ENCODE measurements at regions not wholly inside any gene's neighbourhood (a gene's known extent, or its start where the extent isn't known, plus 50 kb on each side); places are given as distances from the start of the nearest gene placed in this dataset.

GRCh38 chr1:88560621-88561020 lies 123.5 kb upstream of the PKN2 start:
- no peak for TF ChIP-seq EZH2 (IDR thresholded peaks at IDR 0.05; ENCODE audit: borderline replicate concordance, low read length)
- TF ChIP-seq, protein P1, sequence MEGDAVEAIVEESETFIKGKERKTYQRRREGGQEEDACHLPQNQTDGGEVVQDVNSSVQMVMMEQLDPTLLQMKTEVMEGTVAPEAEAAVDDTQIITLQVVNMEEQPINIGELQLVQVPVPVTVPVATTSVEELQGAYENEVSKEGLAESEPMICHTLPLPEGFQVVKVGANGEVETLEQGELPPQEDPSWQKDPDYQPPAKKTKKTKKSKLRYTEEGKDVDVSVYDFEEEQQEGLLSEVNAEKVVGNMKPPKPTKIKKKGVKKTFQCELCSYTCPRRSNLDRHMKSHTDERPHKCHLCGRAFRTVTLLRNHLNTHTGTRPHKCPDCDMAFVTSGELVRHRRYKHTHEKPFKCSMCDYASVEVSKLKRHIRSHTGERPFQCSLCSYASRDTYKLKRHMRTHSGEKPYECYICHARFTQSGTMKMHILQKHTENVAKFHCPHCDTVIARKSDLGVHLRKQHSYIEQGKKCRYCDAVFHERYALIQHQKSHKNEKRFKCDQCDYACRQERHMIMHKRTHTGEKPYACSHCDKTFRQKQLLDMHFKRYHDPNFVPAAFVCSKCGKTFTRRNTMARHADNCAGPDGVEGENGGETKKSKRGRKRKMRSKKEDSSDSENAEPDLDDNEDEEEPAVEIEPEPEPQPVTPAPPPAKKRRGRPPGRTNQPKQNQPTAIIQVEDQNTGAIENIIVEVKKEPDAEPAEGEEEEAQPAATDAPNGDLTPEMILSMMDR (conservative IDR thresholded peaks at IDR 0.05 in 1 of 2, IDR thresholded peaks at IDR 0.05 in 1 of 2; ENCODE audit: extremely low read depth in 1 of 2, insufficient read depth in 1 of 2, low read depth in 1 of 2, low read length in 2 of 2), result no peak
